Esophagus squamous epithelium (tissue), 5 donors: ENCODE measurements at regions not wholly inside any gene's neighbourhood (a gene's known extent, or its start where the extent isn't known, plus 50 kb on each side); places are given as distances from the start of the nearest gene placed in this dataset.
"Not testable (repeated sequence)": the region's sequence is repeated elsewhere in the genome, so short reads cannot be mapped to it uniquely, and the experiment has no call there.

Experiments
- DNase-seq: peaks from one replicate; lab custom pipeline; 2025; lab: John Stamatoyannopoulos, UW
- H3K27ac ChIP-seq, 4 donors: fragments of 200-600 bp; sonication (generic); one replicate each; pipeline ENCODE4 v1.5.1; 2016 to 2019; ENCODE audit warnings: mild to moderate bottlenecking in 1 of 4
- H3K27me3 ChIP-seq, 4 donors: fragments of 200-600 bp; sonication (generic); 1 replicate in 3 of 4; 2 replicates in 1 of 4; pipeline versions ENCODE4 v1.5.1 to v1.6.0; 2017 to 2021; ENCODE audit warnings: antibody characterized with exemption in 1 of 4
- H3K36me3 ChIP-seq, 3 donors: fragments of 200-600 bp; sonication (generic); one replicate each; pipeline ENCODE4 v1.5.1; 2016 to 2019
- H3K4me1 ChIP-seq, 3 donors: fragments of 200-600 bp; sonication (generic); one replicate each; pipeline ENCODE4 v1.5.1; 2017 to 2019
- H3K4me3 ChIP-seq, 4 donors: fragments of 200-600 bp; sonication (generic); 1 replicate in 3 of 4; 2 replicates in 1 of 4; pipeline ENCODE4 v1.5.1; 2016 to 2019; ENCODE audit warnings: mild to moderate bottlenecking in 2 of 4, moderate library complexity in 1 of 4
- H3K9me3 ChIP-seq, 3 donors: fragments of 200-600 bp; sonication (generic); one replicate each; pipeline ENCODE4 v1.5.1; 2016 to 2019
- POLR2A ChIP-seq, 4 donors: fragments of 450-650 bp; IDR thresholded peaks; one replicate each; pipeline ENCODE4 v1.6.1; 2017; ENCODE audit warnings: antibody characterized with exemption in 4 of 4, mild to moderate bottlenecking in 4 of 4, moderate library complexity in 3 of 4
- WGBS, 2 donors: methylation state at CpG; one replicate each; pipeline ENCODE4 v1.1.5; 2018; 5-methylcytosine and 5-hydroxymethylcytosine counted together
- intact Hi-C: fragments of 100-400 bp; cut with DNase I; formaldehyde crosslinking; loops from one replicate; pipeline ENCODE4 v1.15.0; 2022
- TF ChIP-seq, protein P1 (sequence below), 6 experiments: fragments of 450-650 bp in 4 of 6; fragments of 200-600 bp in 2 of 6; sonication (generic) in 2 of 6; IDR thresholded peaks; one replicate each; pipeline ENCODE4 v1.5.1; 2016 to 2019; ENCODE audit warnings: antibody characterized with exemption in 6 of 6, mild to moderate bottlenecking in 4 of 6, moderate library complexity in 4 of 6
- donor health status: DM: yes; HTN: yes; CAD: no.

DNA sequence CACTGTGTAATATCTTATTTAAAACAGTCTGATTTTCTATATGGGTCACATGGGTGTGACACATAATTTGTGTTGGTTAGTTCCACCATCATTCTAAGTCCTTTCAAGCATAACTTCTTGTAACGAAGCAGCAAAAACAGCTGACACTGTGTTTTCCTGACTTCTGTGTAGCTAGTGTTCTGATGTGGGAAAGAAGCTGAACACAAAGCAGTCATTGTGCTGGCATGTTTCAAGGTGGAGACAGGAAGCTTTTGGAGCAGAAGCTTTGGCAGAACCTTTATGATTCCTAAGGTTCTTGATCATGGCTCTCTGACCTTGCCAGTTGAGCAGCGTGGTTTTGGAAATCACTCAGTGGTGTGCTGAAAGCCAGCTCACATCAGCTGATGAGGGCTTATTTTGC lies 351.7 kb upstream of the MDGA2 start:
- DNase-seq: no peak
- H3K36me3 ChIP-seq: no peaks in the 10 kb centered on the region
- no peak overlapping the region for H3K27ac ChIP-seq
- H3K4me1 ChIP-seq: no peaks in the 10 kb centered on the region
- no peak overlapping the region for H3K4me3 ChIP-seq
- H3K9me3 ChIP-seq: peaks cover 0 to 3% (median 0%) of the 10 kb centered on the region in 3 donors
- TF ChIP-seq, protein P1, sequence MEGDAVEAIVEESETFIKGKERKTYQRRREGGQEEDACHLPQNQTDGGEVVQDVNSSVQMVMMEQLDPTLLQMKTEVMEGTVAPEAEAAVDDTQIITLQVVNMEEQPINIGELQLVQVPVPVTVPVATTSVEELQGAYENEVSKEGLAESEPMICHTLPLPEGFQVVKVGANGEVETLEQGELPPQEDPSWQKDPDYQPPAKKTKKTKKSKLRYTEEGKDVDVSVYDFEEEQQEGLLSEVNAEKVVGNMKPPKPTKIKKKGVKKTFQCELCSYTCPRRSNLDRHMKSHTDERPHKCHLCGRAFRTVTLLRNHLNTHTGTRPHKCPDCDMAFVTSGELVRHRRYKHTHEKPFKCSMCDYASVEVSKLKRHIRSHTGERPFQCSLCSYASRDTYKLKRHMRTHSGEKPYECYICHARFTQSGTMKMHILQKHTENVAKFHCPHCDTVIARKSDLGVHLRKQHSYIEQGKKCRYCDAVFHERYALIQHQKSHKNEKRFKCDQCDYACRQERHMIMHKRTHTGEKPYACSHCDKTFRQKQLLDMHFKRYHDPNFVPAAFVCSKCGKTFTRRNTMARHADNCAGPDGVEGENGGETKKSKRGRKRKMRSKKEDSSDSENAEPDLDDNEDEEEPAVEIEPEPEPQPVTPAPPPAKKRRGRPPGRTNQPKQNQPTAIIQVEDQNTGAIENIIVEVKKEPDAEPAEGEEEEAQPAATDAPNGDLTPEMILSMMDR (IDR thresholded peaks at IDR 0.05): no peak
- TF ChIP-seq POLR2A (IDR thresholded peaks at IDR 0.05): no peak
- no peaks in the 10 kb centered on the region for H3K27me3 ChIP-seq
- 51 to 78% methylated on average over 2 of the region's 2 CpGs for WGBS, 2 donors
- intact Hi-C loops: no loop called here

DNA sequence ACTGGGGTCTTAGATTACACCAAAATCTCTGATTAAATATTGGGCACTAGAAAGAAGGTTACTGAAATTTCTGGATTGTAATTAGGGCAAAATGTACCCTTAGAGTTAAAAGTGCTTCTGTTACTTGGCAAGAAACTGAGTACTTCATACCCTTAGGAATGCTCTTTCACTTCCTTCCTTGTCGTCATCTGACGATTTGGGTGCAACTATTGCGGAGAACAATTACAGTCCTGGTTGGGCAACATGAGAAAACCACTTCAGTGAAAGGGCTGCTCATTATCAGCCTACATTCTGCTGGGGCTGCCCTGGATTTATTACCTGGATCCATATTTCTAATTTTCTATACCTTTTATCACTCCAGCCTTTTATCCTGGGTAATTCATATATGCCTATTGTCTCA lies 348.5 kb upstream of the MDGA2 start:
- Histone ChIP-seq H3K4me3 (no peak overlapping the region), H3K36me3 (no peaks in the 10 kb centered on the region), H3K9me3 (peaks cover 0 to 3% (median 0%) of the 10 kb centered on the region in 3 donors), H3K4me1 (no peaks in the 10 kb centered on the region), H3K27me3 (no peaks in the 10 kb centered on the region), H3K27ac (no peak overlapping the region)
- 65 to 77% methylated on average over 3 of the region's 3 CpGs for WGBS, 2 donors
- intact Hi-C loops: no loop called here
- DNase-seq: no peak
- no peak for TF ChIP-seq POLR2A (IDR thresholded peaks at IDR 0.05)
- TF ChIP-seq, protein P1 (IDR thresholded peaks at IDR 0.05): no peak

DNA sequence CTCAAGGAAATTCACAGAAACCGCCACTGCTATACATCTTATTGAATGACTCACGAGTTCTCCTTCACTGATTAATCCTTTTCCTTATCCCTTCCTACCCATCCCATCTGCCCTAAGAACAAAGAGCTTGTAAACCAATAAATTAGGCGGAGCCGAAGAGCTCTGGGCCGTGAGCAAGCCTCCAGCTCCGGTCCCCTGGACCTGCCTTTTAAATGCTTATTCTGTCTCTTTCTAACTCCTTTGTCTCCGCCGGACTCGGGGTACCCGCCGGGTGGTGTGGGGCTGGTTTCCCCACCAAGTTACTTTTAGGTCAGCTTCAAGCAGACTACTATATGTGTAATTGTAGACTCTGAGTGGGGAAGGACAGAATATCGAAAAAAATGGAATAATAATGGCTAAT lies 336.1 kb upstream of the MDGA2 start:
- H3K9me3 ChIP-seq, intact Hi-C loops, H3K36me3 ChIP-seq, H3K27ac ChIP-seq, DNase-seq, H3K4me3 ChIP-seq, H3K4me1 ChIP-seq, H3K27me3 ChIP-seq: not testable (repeated sequence)
- WGBS, 2 donors: 50 to 54% methylated on average over 12 of the region's 12 CpGs

DNA sequence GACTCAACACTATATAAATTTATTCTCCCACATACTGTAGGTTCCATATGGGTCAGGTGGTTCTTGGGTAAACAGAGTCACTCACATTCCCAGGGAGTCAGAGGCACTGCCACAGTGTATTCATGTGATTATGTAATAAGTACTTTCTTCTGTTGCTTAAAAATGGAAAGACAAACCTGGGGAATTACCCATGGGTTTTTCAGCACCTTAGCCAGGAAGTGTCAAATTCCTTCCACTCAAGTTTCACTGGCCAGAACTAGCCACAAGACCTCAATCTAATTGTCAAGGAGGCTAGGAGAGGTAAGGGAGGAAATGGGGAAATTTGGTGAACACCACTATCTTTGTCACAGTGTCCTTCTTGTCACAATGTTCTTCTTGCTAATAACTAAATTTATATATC lies 333.2 kb upstream of the MDGA2 start:
- TF ChIP-seq POLR2A (IDR thresholded peaks at IDR 0.05): no peak
- TF ChIP-seq, protein P1 (IDR thresholded peaks at IDR 0.05): no peak
- H3K4me3 ChIP-seq: no peak overlapping the region
- peaks cover 0 to 7% (median 0%) of the 10 kb centered on the region in 3 donors for H3K9me3 ChIP-seq
- intact Hi-C loops: no loop called here
- no peak for DNase-seq
- H3K27me3 ChIP-seq: no peaks in the 10 kb centered on the region
- no peak overlapping the region for H3K27ac ChIP-seq
- no peaks in the 10 kb centered on the region for H3K4me1 ChIP-seq
- no peaks in the 10 kb centered on the region for H3K36me3 ChIP-seq

DNA sequence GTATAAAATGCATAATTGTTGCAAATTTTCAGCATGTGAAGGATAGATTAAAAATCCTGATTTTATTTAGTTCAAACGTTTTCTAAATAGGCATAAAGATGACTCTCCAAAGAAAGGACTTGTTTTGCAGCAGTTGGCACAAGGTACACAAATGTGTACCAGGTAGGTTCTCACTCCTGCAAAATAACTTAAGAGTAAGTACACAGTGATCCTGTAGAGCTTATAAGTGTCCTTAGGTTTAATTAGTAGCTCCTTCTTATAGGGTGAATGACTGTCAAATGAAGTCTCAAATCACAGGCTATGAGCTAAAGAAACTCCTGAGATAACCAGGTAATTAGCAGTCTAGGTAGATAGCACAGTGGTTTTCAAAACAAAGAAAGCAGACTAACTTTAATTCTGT lies 330.6 kb upstream of the MDGA2 start:
- Histone ChIP-seq H3K9me3 (peaks cover 0 to 7% (median 0%) of the 10 kb centered on the region in 3 donors), H3K36me3 (no peaks in the 10 kb centered on the region), H3K27ac (no peak overlapping the region), H3K27me3 (no peaks in the 10 kb centered on the region), H3K4me1 (no peaks in the 10 kb centered on the region), H3K4me3 (no peak overlapping the region)
- 14 to 20% methylated on average over 1 of the region's 1 CpG for WGBS, 2 donors
- DNase-seq: no peak
- no peak for TF ChIP-seq POLR2A (IDR thresholded peaks at IDR 0.05)
- TF ChIP-seq, protein P1 (IDR thresholded peaks at IDR 0.05): no peak
- intact Hi-C loops: no loop called here

DNA sequence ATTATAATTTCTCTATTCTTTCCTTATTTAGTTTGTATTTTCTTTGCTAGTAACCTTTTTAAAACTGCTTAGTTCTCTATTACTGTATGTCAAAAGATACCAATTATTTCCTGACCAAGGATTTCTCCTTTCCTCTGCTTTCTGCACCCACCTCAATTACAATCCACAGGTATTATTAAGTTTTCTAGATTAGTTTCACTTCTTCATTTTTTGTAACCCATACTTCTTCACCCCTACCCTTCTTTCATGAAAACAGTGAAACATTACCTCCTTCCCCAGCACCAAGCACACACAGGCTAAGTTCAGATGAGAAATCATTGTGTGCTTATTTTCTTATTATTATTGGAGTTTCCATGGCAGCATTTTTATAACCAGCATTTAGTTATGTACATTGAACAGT lies 318.5 kb upstream of the MDGA2 start:
- DNase-seq: no peak
- no peak for TF ChIP-seq POLR2A (IDR thresholded peaks at IDR 0.05)
- TF ChIP-seq, protein P1 (IDR thresholded peaks at IDR 0.05): no peak
- H3K27ac ChIP-seq: no peak overlapping the region

More for the DNA sequence above, 318.5 kb upstream of the MDGA2 start:
- intact Hi-C loops: no loop called here
- Histone ChIP-seq H3K9me3 (no peaks in the 10 kb centered on the region), H3K4me3 (no peak overlapping the region), H3K4me1 (no peaks in the 10 kb centered on the region), H3K36me3 (no peaks in the 10 kb centered on the region), H3K27me3 (no peaks in the 10 kb centered on the region)
